ENCODE measurements at regions not wholly inside any gene's neighbourhood (a gene's known extent, or its start where the extent isn't known, plus 50 kb on each side); places are given as distances from the start of the nearest gene placed in this dataset.

GRCh38 chr2:14577843-14578242 lies 54.7 kb upstream of the LRATD1 start (continued):
- TF ChIP-seq THRA (CRISPR knock-in tag; IDR thresholded peaks at IDR 0.05; ENCODE audit: borderline replicate concordance) (no peak), ZNF136 (CRISPR knock-in tag; IDR thresholded peaks at IDR 0.05; ENCODE audit: low read depth) (no peak), MYC (CRISPR knock-in tag; IDR thresholded peaks at IDR 0.05; ENCODE audit: borderline replicate concordance) (no peak), ZNF484 (CRISPR knock-in tag; IDR thresholded peaks at IDR 0.05; ENCODE audit: borderline replicate concordance, low read depth) (no peak), TFAP4 (IDR thresholded peaks at IDR 0.05; ENCODE audit: borderline replicate concordance, low read depth) (no peak), KLF11 (CRISPR knock-in tag; IDR thresholded peaks at IDR 0.05) (no peak), KLF6 (CRISPR knock-in tag; IDR thresholded peaks at IDR 0.05) (no peak), ZNF781 (CRISPR knock-in tag; IDR thresholded peaks at IDR 0.05; ENCODE audit: borderline replicate concordance, not compliant biosample characterization) (no peak)
- TF ChIP-seq, protein P1, sequence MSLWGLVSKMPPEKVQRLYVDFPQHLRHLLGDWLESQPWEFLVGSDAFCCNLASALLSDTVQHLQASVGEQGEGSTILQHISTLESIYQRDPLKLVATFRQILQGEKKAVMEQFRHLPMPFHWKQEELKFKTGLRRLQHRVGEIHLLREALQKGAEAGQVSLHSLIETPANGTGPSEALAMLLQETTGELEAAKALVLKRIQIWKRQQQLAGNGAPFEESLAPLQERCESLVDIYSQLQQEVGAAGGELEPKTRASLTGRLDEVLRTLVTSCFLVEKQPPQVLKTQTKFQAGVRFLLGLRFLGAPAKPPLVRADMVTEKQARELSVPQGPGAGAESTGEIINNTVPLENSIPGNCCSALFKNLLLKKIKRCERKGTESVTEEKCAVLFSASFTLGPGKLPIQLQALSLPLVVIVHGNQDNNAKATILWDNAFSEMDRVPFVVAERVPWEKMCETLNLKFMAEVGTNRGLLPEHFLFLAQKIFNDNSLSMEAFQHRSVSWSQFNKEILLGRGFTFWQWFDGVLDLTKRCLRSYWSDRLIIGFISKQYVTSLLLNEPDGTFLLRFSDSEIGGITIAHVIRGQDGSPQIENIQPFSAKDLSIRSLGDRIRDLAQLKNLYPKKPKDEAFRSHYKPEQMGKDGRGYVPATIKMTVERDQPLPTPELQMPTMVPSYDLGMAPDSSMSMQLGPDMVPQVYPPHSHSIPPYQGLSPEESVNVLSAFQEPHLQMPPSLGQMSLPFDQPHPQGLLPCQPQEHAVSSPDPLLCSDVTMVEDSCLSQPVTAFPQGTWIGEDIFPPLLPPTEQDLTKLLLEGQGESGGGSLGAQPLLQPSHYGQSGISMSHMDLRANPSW (CRISPR knock-in tag; IDR thresholded peaks at IDR 0.05; ENCODE audit: borderline replicate concordance), result no peak

Small RNA genes in the stretch of these regions (small RNA-seq; reads per million reads assigned to genes)
- 0 reads per million in 3 experiments for gene RF00017 (ENCODE audit: insufficient read depth in 2 of 3, insufficient read length in 3 of 3, low read depth in 2 of 3, low replicate concordance in 1 of 3)
- gene RNU6-1288P (ENCODE audit: insufficient read depth in 2 of 3, insufficient read length in 3 of 3, low read depth in 2 of 3, low replicate concordance in 1 of 3), result 0 reads per million in 3 experiments

Measured in HepG2 (cell line).